Activated CD4-positive, CD25-positive, alpha-beta regulatory T cell treated with anti-CD3 and anti-CD28 coated beads, Interleukin-2, amount 50 U/mL, for 16 hours (primary cell): ENCODE measurements at regions not wholly inside any gene's neighbourhood (a gene's known extent, or its start where the extent isn't known, plus 50 kb on each side); places are given as distances from the start of the nearest gene placed in this dataset.
"Not testable (repeated sequence)": the region's sequence is repeated elsewhere in the genome, so short reads cannot be mapped to it uniquely, and the experiment has no call there.

Experiments used
- DNase-seq: peaks from one replicate; pipeline ENCODE4 v3.0.0-alpha.2; 2020; ENCODE audit warnings: low read depth, low spot score

DNA sequence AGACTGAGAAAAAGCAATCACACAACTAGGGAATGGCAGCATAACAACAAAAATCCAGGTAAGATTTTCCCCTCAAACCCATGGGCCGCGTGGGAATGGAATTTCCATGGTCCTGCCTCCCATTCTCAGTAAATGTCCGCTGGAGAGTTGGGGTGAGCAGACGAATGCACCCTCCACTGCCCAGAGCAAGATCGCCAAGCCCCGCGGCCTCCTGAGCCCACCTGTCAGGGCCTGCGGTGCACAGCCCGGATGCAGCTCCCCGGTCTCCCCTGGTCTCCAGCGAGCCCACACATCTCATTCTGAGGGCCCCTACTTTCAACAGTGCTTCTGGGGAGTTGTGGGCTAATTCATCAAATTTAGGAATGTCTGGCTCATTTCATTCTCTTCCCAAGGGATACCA is 327.4 kb upstream of the HS6ST1 start:
- no peak for DNase-seq

GRCh38 chr2:128646691-128647090 is 328.0 kb upstream of the HS6ST1 start:
- DNase-seq, result no peak

- no peak for DNase-seq
These were observed 332.3 kb upstream of the HS6ST1 start for GRCh38 chr2:128651000-128651399.

- no peak for DNase-seq
These were observed 335.7 kb upstream of the HS6ST1 start for GRCh38 chr2:128654408-128654807.

GRCh38 chr2:128660836-128661235 is 342.2 kb upstream of the HS6ST1 start:
- DNase-seq, result no peak

GRCh38 chr2:128661311-128661710 is 342.6 kb upstream of the HS6ST1 start:
- DNase-seq, result no peak

DNA sequence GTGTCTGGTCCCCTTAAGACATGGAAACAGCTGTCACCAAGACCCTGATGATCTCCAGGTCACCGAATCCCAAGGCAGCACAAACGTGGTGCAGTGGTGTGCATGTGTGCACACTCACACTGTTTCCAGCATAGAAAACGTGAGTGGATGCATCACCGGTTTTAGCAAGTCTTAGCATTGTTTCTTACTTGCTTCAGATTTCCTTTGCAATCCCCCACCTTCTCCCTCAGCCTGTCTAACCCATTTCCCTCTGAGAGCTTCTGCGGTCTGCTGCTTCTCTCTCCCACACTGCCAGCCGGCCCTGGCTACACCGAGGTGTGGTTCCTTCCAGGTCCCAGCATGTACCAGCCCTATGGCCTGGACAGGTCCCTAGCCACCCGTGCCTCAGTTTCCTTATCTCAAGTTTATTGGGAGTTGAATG is 343.4 kb upstream of the HS6ST1 start:
- DNase-seq, result no peak

DNA sequence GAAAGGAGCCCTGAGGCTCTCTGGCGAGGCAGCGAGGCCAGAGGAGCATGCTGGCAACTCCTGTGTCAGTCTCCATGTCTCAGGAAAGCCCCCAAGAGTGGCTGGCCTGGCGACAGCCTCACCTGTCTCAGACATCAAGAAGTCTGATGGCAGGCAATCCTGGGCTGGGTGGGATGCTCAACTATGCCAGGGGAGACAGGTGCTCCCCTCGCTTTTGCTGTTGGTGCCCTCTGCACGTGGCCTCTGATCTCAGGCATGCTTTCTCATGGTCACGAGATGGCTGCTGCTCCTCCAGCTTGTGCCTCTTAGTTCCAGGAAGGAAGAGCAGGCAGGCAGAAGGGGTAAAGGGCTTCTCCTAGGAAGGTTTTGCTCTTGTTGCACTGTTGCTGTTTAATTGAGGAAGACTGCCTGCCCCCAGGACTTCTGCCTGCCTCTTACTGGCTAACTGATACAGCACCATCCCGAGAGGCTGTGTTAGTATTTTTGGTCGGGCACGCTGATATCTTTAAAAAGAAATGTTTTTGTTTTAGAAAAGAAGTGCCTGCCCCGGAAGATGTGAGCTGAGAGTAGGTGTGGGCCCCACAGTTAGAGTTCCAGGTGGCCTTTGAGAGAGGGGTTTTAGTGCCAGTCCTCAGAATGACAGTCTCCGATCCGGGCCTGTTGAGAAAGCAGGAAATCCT is 344.8 kb upstream of the HS6ST1 start:
- no peak for DNase-seq

- DNase-seq, result no peak
These were observed 345.9 kb upstream of the HS6ST1 start for GRCh38 chr2:128664499-128664971.

DNA sequence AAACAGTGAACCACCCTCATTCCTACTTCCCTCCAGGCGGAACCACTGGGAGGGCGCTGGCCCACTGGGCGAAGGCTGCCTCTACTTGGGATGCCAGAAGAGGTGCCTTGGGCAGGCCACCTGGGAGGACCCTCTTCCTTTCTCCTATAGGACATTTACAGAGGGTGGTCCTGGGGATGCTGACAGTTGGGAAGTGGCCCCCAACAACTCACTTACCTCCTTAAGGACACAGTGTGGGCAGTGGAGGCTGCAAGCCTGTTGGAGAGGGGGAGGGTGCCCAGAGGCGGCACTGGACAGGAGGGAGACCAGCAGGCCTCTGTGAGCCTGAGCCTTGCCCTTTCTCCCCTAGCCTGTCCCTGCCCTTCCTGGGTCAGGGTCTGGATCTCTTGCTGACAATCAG is 346.4 kb upstream of the HS6ST1 start:
- DNase-seq, result no peak

DNA sequence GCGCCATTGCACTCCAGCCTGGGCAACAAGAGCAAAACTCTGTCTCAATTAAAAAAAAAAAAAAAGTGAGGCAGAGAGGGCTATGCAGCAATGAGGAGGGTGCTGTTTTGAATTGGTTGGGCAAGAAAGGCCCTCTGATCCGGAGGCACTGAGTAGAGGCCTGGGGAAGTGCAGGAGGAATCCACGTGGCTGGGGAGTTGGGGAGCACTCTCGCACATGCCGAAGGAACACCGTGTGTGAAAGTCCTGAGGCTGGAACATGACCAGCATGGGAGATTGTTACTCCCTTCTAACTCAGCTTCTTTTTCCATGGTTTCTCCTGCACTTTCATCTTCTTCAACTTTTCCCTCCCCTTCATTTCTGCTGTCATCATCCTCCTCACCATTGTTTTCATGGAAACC is 347.9 kb upstream of the HS6ST1 start:
- no peak for DNase-seq

DNA sequence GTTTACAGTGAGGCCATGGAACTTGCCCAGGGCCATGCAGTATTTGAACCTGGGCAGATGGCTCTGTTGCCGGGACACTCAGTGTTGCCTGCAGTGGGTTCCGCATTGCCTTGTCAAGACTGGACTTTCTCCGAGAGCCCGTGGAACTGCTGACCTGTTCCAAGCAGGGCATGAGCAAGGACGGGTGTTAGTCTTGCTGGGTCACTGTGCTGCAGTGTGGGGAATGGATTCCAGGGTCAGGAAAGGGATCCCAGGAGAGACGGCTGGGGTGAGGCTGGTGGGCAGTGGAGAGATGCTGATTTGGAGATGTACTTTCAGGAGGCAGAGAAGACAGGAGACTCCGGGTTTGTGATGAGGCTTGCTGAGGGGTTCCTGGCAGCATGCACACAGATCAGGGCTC is 348.7 kb upstream of the HS6ST1 start:
- DNase-seq, result no peak

DNA sequence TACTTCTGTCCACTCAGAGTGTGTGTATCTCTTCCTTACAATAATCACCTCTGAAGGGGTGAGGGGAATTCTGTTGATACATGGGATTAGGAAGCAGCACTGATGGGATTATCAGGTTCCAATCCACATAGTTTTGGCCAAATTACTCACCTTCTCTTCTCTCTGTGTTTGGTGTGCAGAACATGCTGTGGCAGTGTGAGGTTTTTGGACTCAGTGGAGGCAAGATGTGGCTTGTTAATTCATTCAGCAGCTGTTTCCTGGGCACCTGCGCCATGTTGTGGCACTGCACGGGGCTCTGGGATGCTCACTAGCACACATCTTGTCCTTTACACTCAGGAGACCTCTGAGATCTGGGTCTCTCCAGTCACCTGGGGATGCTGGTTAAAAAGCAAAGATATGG is 350.3 kb upstream of the HS6ST1 start:
- no peak for DNase-seq

GRCh38 chr2:128670066-128670465 is 351.4 kb upstream of the HS6ST1 start:
- no peak for DNase-seq

- DNase-seq, result not testable (repeated sequence)
These were observed 353.5 kb upstream of the HS6ST1 start for GRCh38 chr2:128671981-128672757.

- DNase-seq, result not testable (repeated sequence)
These were observed 361.0 kb upstream of the HS6ST1 start for GRCh38 chr2:128679680-128680079.

DNA sequence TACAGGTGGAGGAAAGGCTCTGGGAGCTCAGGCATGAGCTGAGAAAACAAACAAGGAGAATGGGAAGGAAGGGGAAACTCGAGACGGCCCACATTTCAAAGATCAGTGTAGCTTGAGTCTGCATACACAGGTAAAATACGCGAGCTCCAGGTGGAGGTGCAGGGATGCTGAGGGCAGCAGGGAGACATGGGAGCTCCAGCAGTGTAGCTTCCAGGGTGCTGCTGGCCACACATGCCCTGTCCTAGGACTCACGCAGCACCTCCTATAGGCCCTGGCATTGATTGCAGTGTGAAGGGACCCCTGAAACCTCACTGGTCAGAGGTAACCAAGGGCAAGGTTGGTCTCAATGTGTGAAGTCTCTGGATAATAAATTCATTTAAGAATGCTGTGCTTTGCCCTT is 362.8 kb upstream of the HS6ST1 start:
- no peak for DNase-seq

- DNase-seq, result no peak
These were observed 363.6 kb upstream of the HS6ST1 start for GRCh38 chr2:128682266-128682665.

GRCh38 chr2:128682729-128683284 is 364.1 kb upstream of the HS6ST1 start:
- no peak for DNase-seq

DNA sequence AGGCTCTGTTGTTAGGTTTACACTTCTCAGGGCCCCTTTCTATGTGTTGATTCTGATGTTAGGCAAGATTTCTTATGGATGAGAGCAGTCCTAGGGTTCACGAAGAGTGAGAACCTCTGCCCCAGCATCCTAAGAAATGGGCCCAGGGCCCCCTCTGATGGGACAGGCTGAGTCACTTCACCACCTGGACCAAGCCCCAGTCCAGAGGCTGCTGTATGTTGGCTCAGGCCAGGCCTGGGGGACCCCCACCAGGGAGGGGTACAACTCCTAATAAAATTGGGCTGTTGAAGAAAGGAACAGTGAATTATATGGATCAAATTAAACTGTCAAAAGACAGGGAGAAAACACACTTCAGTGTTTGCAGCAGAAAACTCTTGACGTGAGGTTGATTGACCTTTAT is 365.9 kb upstream of the HS6ST1 start:
- DNase-seq, result no peak

GRCh38 chr2:128685841-128686496 is 367.3 kb upstream of the HS6ST1 start:
- no peak for DNase-seq

- no peak for DNase-seq
These were observed 367.8 kb upstream of the HS6ST1 start for GRCh38 chr2:128686497-128686859.
